ENCODE measurements at regions not wholly inside any gene's neighbourhood (a gene's known extent, or its start where the extent isn't known, plus 50 kb on each side); places are given as distances from the start of the nearest gene placed in this dataset.

- no CpG with 5 or more reads among the region's 4 CpGs for WGBS, 2 experiments (ENCODE audit: extremely low coverage in 2 of 2, insufficient read length in 1 of 2)
- Histone ChIP-seq H2AFZ (replicated peaks; ENCODE audit: low read length, poor library complexity) (no peak overlapping the region), H3K36me3 (ENCODE audit: control insufficient read depth, insufficient read depth, low read length) (no peaks in the 10 kb centered on the region), H3K9ac (ENCODE audit: low read depth, low read length) (no peak overlapping the region), H3K79me1 (ENCODE audit: low read depth in 1 of 2, low read length in 2 of 2) (peaks cover 0 to 17% of the 10 kb centered on the region in 2 experiments; a peak in 1 of 4 replicates), H3K14ac (replicated peaks; ENCODE audit: low read depth, low read length) (peak overlapping the region; percentile 81; the same call in 1 of the 2 replicates), H3K4me2 (ENCODE audit: low read depth, low read length) (peak overlapping the region; percentile 34), H3K4me1 (ENCODE audit: control insufficient read depth, insufficient read depth, low read length) (peaks cover 21% of the 10 kb centered on the region), H4K8ac (ENCODE audit: low read depth in 2 of 2, low read length in 2 of 2) (peak overlapping the region in 1 of 2 experiments; percentile 62; a peak in 2 of 4 replicates), H3K23ac (ENCODE audit: low read depth, low read length) (no peak overlapping the region), H4K91ac (ENCODE audit: insufficient read depth, low read depth, low read length) (peak overlapping the region; percentile 78; the same call in 1 of the 2 replicates), H3K27ac (ENCODE audit: insufficient read depth, low read length) (no peak overlapping the region), H3K9me3 (ENCODE audit: control insufficient read depth, insufficient read depth, low read length) (no peaks in the 10 kb centered on the region), H4K5ac (ENCODE audit: low read depth, low read length) (no peak overlapping the region), H2BK15ac (ENCODE audit: low read depth, low read length) (peak overlapping the region; percentile 20; the same call in 2 of the 3 replicates), H2BK120ac (ENCODE audit: low read depth, low read length) (peak overlapping the region; percentile 36; the same call in 1 of the 2 replicates), H3K56ac (ENCODE audit: extremely low read depth, insufficient read depth, low read length) (0 out of 2 replicates have a peak overlapping the region, but pooled peaks have one; percentile 8), H3K4ac (ENCODE audit: low read depth, low read length) (peak overlapping the region; percentile 2; the same call in 1 of the 2 replicates), H3K27me3 (ENCODE audit: control insufficient read depth, insufficient read depth, low read length) (no peaks in the 10 kb centered on the region), H2AK9ac (replicated peaks; ENCODE audit: low read depth, low read length, poor library complexity) (no peak overlapping the region), H4K20me1 (ENCODE audit: insufficient read depth, low read length) (peaks cover 3% of the 10 kb centered on the region), H3K18ac (ENCODE audit: low read depth, low read length) (peak overlapping the region; percentile 39; the same call in 1 of the 2 replicates), H2BK20ac (ENCODE audit: low read depth, low read length) (peak overlapping the region; percentile 60), H3K4me3 (ENCODE audit: insufficient read depth, low read depth, low read length) (no peak overlapping the region), H2AK5ac (ENCODE audit: low read depth, low read length) (no peak overlapping the region), H2BK5ac (ENCODE audit: low read depth, low read length, poor library complexity, severe bottlenecking) (peak overlapping the region; percentile 83), H3K9me1 (ENCODE audit: insufficient read depth, low read length) (peaks cover 23% of the 10 kb centered on the region)
- peak; percentile 45 for ATAC-seq (ENCODE audit: low read depth)
- POLR2A ChIA-PET (ENCODE audit: unreplicated experiment): no interaction called here
- BruUV-seq (replicated peaks): no TSS peak
- peak; percentile 73 for DNase-seq
- CTCF ChIA-PET: no interaction called here
- intact Hi-C loops (cut with micrococcal nuclease) (loop anchor here (5.0 kb wide), 3 partner anchors 93 to 393 kb away; no protein-coding TSS in a partner anchor), in situ Hi-C loops (cut with MboI; ENCODE audit: low sequenced_read_pairs) (no loop called here), dilution Hi-C loops (cut with HindIII; ENCODE audit: low sequenced_read_pairs, unreplicated experiment) (no loop called here)
- TF ChIP-seq ELK1 (IDR thresholded peaks at IDR 0.05; ENCODE audit: borderline replicate concordance, low read depth, low read length) (no peak), RFX5 (IDR thresholded peaks at IDR 0.05; ENCODE audit: low read depth, low read length) (no peak), MXI1 (IDR thresholded peaks at IDR 0.05; ENCODE audit: borderline replicate concordance, low read depth, low read length) (no peak), MAFK (IDR thresholded peaks at IDR 0.05; ENCODE audit: low read depth, low read length) (no peak), CHD1 (IDR thresholded peaks at IDR 0.05; ENCODE audit: low read depth, low read length) (no peak), SMC3 (IDR thresholded peaks at IDR 0.05; ENCODE audit: low read depth, low read length) (no peak), POLR2A (IDR thresholded peaks at IDR 0.05; ENCODE audit: low read depth, low read length) (no peak), BHLHE40 (IDR thresholded peaks at IDR 0.05; ENCODE audit: low read depth, low read length) (no peak), NFE2L2 (IDR thresholded peaks at IDR 0.05; ENCODE audit: low read depth, low read length) (no peak), MAZ (IDR thresholded peaks at IDR 0.05; ENCODE audit: borderline replicate concordance, low read depth, low read length) (no peak), RCOR1 (IDR thresholded peaks at IDR 0.05; ENCODE audit: insufficient replicate concordance, low read length) (no peak)
- TF ChIP-seq, protein P1, sequence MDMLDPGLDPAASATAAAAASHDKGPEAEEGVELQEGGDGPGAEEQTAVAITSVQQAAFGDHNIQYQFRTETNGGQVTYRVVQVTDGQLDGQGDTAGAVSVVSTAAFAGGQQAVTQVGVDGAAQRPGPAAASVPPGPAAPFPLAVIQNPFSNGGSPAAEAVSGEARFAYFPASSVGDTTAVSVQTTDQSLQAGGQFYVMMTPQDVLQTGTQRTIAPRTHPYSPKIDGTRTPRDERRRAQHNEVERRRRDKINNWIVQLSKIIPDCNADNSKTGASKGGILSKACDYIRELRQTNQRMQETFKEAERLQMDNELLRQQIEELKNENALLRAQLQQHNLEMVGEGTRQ (IDR thresholded peaks at IDR 0.05; ENCODE audit: low read depth, low read length): no peak
- TF ChIP-seq, protein P2, sequence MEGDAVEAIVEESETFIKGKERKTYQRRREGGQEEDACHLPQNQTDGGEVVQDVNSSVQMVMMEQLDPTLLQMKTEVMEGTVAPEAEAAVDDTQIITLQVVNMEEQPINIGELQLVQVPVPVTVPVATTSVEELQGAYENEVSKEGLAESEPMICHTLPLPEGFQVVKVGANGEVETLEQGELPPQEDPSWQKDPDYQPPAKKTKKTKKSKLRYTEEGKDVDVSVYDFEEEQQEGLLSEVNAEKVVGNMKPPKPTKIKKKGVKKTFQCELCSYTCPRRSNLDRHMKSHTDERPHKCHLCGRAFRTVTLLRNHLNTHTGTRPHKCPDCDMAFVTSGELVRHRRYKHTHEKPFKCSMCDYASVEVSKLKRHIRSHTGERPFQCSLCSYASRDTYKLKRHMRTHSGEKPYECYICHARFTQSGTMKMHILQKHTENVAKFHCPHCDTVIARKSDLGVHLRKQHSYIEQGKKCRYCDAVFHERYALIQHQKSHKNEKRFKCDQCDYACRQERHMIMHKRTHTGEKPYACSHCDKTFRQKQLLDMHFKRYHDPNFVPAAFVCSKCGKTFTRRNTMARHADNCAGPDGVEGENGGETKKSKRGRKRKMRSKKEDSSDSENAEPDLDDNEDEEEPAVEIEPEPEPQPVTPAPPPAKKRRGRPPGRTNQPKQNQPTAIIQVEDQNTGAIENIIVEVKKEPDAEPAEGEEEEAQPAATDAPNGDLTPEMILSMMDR (conservative IDR thresholded peaks at IDR 0.05; ENCODE audit: low read depth, low read length): no peak
These were observed 65.8 kb upstream of the AKAP13 start for GRCh38 chr15:85314633-85315032.

Data from IMR-90 (cell line).